ENCODE measurements at regions not wholly inside any gene's neighbourhood (a gene's known extent, or its start where the extent isn't known, plus 50 kb on each side); places are given as distances from the start of the nearest gene placed in this dataset.

GRCh38 chr7:35854311-35854710, 53.5 kb downstream of the SEPTIN7 start:
- TF ChIP-seq, protein P1, sequence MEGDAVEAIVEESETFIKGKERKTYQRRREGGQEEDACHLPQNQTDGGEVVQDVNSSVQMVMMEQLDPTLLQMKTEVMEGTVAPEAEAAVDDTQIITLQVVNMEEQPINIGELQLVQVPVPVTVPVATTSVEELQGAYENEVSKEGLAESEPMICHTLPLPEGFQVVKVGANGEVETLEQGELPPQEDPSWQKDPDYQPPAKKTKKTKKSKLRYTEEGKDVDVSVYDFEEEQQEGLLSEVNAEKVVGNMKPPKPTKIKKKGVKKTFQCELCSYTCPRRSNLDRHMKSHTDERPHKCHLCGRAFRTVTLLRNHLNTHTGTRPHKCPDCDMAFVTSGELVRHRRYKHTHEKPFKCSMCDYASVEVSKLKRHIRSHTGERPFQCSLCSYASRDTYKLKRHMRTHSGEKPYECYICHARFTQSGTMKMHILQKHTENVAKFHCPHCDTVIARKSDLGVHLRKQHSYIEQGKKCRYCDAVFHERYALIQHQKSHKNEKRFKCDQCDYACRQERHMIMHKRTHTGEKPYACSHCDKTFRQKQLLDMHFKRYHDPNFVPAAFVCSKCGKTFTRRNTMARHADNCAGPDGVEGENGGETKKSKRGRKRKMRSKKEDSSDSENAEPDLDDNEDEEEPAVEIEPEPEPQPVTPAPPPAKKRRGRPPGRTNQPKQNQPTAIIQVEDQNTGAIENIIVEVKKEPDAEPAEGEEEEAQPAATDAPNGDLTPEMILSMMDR (IDR thresholded peaks at IDR 0.05): no peak
- no peak for TF ChIP-seq POLR2AphosphoS5 (IDR thresholded peaks at IDR 0.05)

Data from upper lobe of left lung (tissue), 4 donors.